ENCODE measurements at regions not wholly inside any gene's neighbourhood (a gene's known extent, or its start where the extent isn't known, plus 50 kb on each side); places are given as distances from the start of the nearest gene placed in this dataset.
"Not testable (repeated sequence)": the region's sequence is repeated elsewhere in the genome, so short reads cannot be mapped to it uniquely, and the experiment has no call there.

DNA sequence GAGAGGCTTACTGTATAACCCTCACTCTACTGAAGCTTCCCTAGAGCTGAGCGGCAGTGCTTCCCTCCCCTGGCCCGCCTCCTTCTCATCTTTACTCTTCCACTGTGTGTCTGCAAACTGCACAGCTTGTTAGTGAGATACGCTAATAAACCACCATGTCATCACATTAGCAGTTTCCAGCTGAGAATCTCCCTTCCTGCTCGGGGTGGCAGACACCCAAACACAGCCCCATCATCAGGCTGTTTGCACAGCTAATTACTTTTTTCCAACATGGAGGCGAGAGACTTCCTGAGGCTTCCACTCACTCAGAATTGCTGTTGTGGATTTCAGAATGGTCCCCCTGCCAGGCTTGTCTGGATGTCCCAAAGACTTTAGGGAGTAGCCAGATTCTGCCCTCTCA, 444.9 kb upstream of the SULF2 start:
- no peak for DNase-seq (ENCODE audit: low spot score)

GRCh38 chr20:48227381-48227780, 442.1 kb upstream of the SULF2 start:
- DNase-seq (ENCODE audit: low spot score), result no peak

GRCh38 chr20:48226642-48227041, 441.4 kb upstream of the SULF2 start:
- no peak for DNase-seq (ENCODE audit: low spot score)

- no peak for DNase-seq (ENCODE audit: low spot score)
These were observed 439.3 kb upstream of the SULF2 start for GRCh38 chr20:48224533-48225050.

GRCh38 chr20:48223715-48224114, 438.4 kb upstream of the SULF2 start:
- DNase-seq (ENCODE audit: low spot score), result no peak

GRCh38 chr20:48222595-48223180, 437.4 kb upstream of the SULF2 start:
- DNase-seq (ENCODE audit: low spot score), result no peak

DNA sequence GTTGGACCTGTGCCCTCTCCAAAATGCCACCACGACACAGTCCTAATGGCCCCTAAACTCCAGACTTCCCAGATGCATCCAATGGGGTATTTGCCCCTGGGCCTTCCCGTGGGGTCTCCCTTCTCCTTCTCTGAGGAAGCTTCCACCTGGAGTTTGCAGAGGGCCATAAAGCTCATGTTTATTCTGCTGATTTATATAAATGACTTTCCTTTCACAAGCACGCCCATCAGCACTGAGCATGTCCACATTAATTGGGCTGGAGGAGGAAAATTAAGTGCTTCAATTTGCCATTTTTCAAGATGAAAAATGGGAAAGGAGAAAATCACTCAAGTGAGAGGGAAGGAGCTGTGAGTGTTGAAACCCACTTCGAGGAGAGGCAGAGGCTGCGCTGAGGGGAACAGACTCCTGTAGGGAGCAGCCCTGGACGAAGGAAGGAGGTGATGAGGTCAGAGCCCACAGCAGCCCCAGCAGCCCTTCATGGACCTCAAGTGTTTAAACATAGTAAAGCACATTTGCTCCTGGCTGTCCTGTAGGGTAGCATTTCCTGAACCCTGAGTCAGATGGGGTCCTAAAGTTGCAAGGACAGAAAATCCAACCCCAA, 434.9 kb upstream of the SULF2 start:
- DNase-seq (ENCODE audit: low spot score), result no peak

- DNase-seq (ENCODE audit: low spot score), result no peak
These were observed 434.0 kb upstream of the SULF2 start for GRCh38 chr20:48219306-48219705.

- DNase-seq (ENCODE audit: low spot score), result no peak
These were observed 431.9 kb upstream of the SULF2 start for GRCh38 chr20:48217190-48217589.

- no peak for DNase-seq (ENCODE audit: low spot score)
These were observed 430.3 kb upstream of the SULF2 start for GRCh38 chr20:48215536-48215935.

- DNase-seq (ENCODE audit: low spot score), result no peak
These were observed 429.3 kb upstream of the SULF2 start for GRCh38 chr20:48214601-48215000.

- DNase-seq (ENCODE audit: low spot score), result not testable (repeated sequence)
These were observed 428.4 kb upstream of the SULF2 start for GRCh38 chr20:48213635-48214034.

- DNase-seq (ENCODE audit: low spot score), result peak; percentile 7
These were observed 427.7 kb upstream of the SULF2 start for GRCh38 chr20:48212806-48213509.

- DNase-seq (ENCODE audit: low spot score), result no peak
These were observed 426.6 kb upstream of the SULF2 start for GRCh38 chr20:48211847-48212246.

DNA sequence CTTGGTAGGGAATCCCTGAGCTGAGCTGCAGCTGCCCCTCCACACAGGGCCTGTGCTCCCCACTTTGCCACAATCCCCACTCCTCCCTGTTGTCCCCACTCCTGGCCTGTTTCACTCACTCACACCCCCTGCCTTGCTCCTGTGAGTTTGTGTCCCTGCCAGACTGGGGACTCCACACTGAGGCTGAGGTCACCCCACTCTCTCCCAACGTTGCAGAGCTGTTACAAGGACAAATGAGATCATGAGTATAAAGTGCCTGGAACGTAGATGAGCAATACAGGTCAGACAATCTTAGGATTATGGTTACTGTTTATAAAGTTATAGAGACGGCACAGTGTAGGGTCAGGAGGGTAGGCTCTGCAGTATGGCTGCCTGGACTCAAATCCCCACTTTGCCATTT, 426.0 kb upstream of the SULF2 start:
- no peak for DNase-seq (ENCODE audit: low spot score)

GRCh38 chr20:48210111-48211027, 425.1 kb upstream of the SULF2 start:
- no peak for DNase-seq (ENCODE audit: low spot score)

DNA sequence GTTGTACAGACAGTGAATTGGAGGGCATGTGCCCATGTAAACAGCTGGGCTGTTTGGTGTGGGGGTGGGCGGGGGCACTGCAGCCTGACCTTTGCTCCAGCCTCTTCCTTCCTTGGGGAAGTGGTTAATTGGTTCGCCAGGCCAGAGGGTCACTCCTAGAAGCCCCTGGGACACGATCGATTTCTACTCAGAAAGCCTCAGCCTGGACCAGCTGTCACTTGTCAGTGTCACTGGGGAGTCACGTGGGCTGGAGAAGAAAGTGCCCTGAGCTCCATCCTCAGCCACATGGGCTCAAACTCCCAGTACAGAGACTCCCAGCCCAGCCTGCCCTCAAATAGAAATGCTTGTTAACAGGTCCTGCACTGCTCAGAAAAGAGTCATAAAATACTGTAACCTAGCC, 423.8 kb upstream of the SULF2 start:
- no peak for DNase-seq (ENCODE audit: low spot score)

DNA sequence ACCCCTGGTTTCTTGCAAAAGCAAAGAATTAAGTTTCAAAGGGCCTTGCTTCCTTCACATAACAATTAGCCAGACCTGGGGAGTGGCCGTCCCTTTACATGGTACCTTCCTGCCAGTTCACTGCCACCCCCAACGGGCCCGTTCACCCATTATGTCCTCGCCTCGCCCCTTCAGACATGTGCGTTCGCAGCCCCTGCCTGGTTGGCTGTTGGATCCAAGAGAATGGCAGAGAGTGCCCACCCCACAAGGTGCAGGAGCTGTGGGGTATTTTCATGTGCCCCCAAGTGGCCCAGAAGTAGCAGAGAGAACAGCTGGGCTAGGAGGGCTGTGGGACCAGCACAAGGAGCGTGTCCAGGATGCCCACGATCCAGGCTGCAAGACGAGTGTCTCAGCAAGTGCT, 422.9 kb upstream of the SULF2 start:
- no peak for DNase-seq (ENCODE audit: low spot score)

DNA sequence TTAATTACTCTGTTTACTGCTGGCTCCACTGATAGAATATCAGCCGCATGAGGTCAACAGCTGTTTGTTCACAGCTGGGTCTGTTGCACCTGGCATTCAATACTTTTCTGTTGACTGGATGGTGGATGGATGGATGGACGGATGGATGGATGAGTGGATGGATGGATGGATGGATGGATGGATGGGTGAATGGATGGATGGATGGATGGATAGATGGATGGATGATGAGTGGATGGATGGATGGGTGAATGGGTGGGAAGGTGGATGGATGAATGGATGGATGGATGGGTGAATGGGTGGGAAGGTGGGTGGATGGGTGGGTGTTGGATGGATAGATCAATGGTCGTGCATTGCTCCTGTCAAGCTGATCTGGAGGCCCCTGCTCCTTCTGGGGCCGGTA, 422.2 kb upstream of the SULF2 start:
- no peak for DNase-seq (ENCODE audit: low spot score)

- no peak for DNase-seq (ENCODE audit: low spot score)
These were observed 420.5 kb upstream of the SULF2 start for GRCh38 chr20:48205786-48206185.

DNA sequence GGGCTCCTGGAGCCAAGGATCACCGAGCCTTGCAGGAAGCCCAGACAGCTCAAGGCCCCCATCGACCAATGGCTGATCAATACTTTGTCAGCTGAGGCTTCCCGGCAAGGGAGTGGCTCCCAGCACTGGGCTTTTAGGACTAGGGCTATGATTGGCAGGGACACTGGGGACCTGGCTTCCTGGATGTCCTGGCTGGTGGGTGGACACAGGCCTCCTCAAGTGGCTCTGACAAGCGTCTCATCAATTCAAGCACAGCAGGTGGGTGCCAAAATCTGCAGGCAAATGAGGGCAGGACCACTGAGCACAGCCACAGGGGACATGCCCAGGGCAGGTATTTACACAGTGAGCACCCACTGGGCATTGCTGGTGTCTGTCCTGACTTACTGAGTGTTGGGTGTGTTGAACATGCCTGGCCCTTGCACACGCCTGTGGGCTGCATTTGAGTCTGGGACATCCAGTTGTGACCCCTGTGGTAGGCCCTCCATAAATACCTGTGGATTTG, 420.1 kb upstream of the SULF2 start:
- DNase-seq (ENCODE audit: low spot score), result no peak

- DNase-seq (ENCODE audit: low spot score), result no peak
These were observed 419.2 kb upstream of the SULF2 start for GRCh38 chr20:48204499-48204898.

Data from NAMALWA (cell line).